ENCODE measurements at regions not wholly inside any gene's neighbourhood (a gene's known extent, or its start where the extent isn't known, plus 50 kb on each side); places are given as distances from the start of the nearest gene placed in this dataset.
A peak's percentile ranks its signal among the peaks of the same experiment; 100 is the strongest.

GRCh38 chr7:130909881-130910672, 176.1 kb upstream of the KLF14 start:
- 87 to 88% methylated on average over 9 of the region's 9 CpGs for WGBS, 2 donors
- peaks cover 44 to 64% of the 10 kb centered on the region in 2 donors for H3K4me1 ChIP-seq
- no peak for TF ChIP-seq POLR2A (IDR thresholded peaks at IDR 0.05)
- no peak for TF ChIP-seq CTCF (IDR thresholded peaks at IDR 0.05)
- H3K9me3 ChIP-seq: no peaks in the 10 kb centered on the region
- H3K36me3 ChIP-seq: no peaks in the 10 kb centered on the region
- H3K4me3 ChIP-seq (replicated peaks in 1 of 3): no peak overlapping the region
- no peaks in the 10 kb centered on the region for H3K27me3 ChIP-seq
- peak overlapping the region in 2 of 3 donors; percentile 47 to 95 for H3K27ac ChIP-seq
- no peak for DNase-seq
- intact Hi-C loops (cut with DNase I): loop anchor here (10.0 kb wide), 1 partner anchor 85 kb away; no protein-coding TSS in a partner anchor

- 80 to 81% methylated on average over 6 to 7 of the region's 7 CpGs for WGBS, 2 donors
- Histone ChIP-seq H3K36me3 (no peaks in the 10 kb centered on the region), H3K4me1 (peaks cover 53 to 66% of the 10 kb centered on the region in 2 donors), H3K27me3 (no peaks in the 10 kb centered on the region), H3K4me3 (replicated peaks in 1 of 3) (peak overlapping the region in 1 of 3 donors; percentile 27), H3K27ac (peak overlapping the region; percentile 95 to 97 (median 96)), H3K9me3 (no peaks in the 10 kb centered on the region)
- TF ChIP-seq POLR2A (IDR thresholded peaks at IDR 0.05) (no peak), CTCF (IDR thresholded peaks at IDR 0.05) (no peak)
- DNase-seq: no peak
- intact Hi-C loops (cut with DNase I): no loop called here
Observed at GRCh38 chr7:130910949-130911944, 177.2 kb upstream of the KLF14 start.

GRCh38 chr7:130912082-130912861, 178.3 kb upstream of the KLF14 start:
- TF ChIP-seq POLR2A (IDR thresholded peaks at IDR 0.05): peak in 1 of 2 donors; percentile 64
- TF ChIP-seq CTCF (IDR thresholded peaks at IDR 0.05): no peak
- Histone ChIP-seq H3K4me3 (replicated peaks in 1 of 3) (peak overlapping the region in 1 of 3 donors; percentile 27), H3K9me3 (no peaks in the 10 kb centered on the region), H3K27me3 (no peaks in the 10 kb centered on the region), H3K4me1 (peaks cover 63 to 76% of the 10 kb centered on the region in 2 donors), H3K27ac (peak overlapping the region; percentile 95 to 97 (median 96)), H3K36me3 (no peaks in the 10 kb centered on the region)
- 47 to 59% methylated on average over 7 of the region's 7 CpGs for WGBS, 2 donors
- no peak for DNase-seq
- intact Hi-C loops (cut with DNase I): no loop called here

GRCh38 chr7:130912862-130913638, 179.0 kb upstream of the KLF14 start:
- Histone ChIP-seq H3K27ac (peak overlapping the region; percentile 95 to 97 (median 96)), H3K4me3 (replicated peaks in 1 of 3) (peak overlapping the region in 1 of 3 donors; percentile 27), H3K4me1 (peaks cover 70 to 84% of the 10 kb centered on the region in 2 donors), H3K27me3 (no peaks in the 10 kb centered on the region), H3K36me3 (no peaks in the 10 kb centered on the region), H3K9me3 (no peaks in the 10 kb centered on the region)
- 9 to 10% methylated on average over 18 of the region's 18 CpGs for WGBS, 2 donors
- peak; percentile 75 to 79 for DNase-seq
- peak in 1 of 2 donors; percentile 77 for TF ChIP-seq POLR2A (IDR thresholded peaks at IDR 0.05)
- no peak for TF ChIP-seq CTCF (IDR thresholded peaks at IDR 0.05)
- intact Hi-C loops (cut with DNase I): no loop called here
